Breast epithelium (tissue), 3 donors: ENCODE measurements at regions not wholly inside any gene's neighbourhood (a gene's known extent, or its start where the extent isn't known, plus 50 kb on each side); places are given as distances from the start of the nearest gene placed in this dataset.

Experiments used
- POLR2A ChIP-seq: fragments of 450-650 bp; IDR thresholded peaks from one replicate; pipeline ENCODE4 v1.6.1; 2016; ENCODE audit warnings: antibody characterized with exemption, mild to moderate bottlenecking, moderate library complexity
- TF ChIP-seq, protein P1 (sequence below), 3 donors: fragments of 450-650 bp; IDR thresholded peaks; one replicate each; pipeline ENCODE4 v1.5.1; 2016 to 2017; ENCODE audit warnings: antibody characterized with exemption in 3 of 3, mild to moderate bottlenecking in 3 of 3, moderate library complexity in 3 of 3

DNA sequence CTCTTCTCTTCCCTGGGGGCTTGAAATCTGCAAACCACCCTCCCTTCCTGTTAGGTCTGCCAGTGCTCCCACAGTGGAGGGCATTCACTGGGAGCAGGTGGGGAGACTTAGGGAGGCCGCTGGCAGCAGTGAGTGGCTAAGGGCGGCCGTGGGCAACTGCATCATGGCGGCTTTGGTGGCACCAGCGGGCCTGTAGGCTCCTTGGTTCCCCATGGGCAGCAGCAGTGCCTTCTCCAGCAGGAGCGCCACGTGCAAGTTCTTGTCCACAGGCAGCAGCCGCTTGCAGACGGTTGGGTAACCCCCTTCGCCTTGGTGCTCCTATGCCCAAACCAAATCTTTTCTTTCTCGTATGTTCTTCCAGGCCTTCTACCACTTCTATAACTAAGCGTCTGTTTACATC is 158.2 kb downstream of the SREK1 start:
- TF ChIP-seq, protein P1, sequence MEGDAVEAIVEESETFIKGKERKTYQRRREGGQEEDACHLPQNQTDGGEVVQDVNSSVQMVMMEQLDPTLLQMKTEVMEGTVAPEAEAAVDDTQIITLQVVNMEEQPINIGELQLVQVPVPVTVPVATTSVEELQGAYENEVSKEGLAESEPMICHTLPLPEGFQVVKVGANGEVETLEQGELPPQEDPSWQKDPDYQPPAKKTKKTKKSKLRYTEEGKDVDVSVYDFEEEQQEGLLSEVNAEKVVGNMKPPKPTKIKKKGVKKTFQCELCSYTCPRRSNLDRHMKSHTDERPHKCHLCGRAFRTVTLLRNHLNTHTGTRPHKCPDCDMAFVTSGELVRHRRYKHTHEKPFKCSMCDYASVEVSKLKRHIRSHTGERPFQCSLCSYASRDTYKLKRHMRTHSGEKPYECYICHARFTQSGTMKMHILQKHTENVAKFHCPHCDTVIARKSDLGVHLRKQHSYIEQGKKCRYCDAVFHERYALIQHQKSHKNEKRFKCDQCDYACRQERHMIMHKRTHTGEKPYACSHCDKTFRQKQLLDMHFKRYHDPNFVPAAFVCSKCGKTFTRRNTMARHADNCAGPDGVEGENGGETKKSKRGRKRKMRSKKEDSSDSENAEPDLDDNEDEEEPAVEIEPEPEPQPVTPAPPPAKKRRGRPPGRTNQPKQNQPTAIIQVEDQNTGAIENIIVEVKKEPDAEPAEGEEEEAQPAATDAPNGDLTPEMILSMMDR (IDR thresholded peaks at IDR 0.05) = no peak
- TF ChIP-seq POLR2A = no peak
